Fibroblast of mammary gland (primary cell): ENCODE measurements at regions not wholly inside any gene's neighbourhood (a gene's known extent, or its start where the extent isn't known, plus 50 kb on each side); places are given as distances from the start of the nearest gene placed in this dataset.

Experiments used
- DNase-seq: peaks from one replicate; pipeline ENCODE4 v3.0.0-alpha.2; 2010; ENCODE audit warnings: low read depth
- H3K4me3 ChIP-seq: 2 replicates; pipeline ENCODE4 v1.5.1; 2011; ENCODE audit warnings: low read depth, mild to moderate bottlenecking, low read length, moderate library complexity; ENCODE audit not compliant: control insufficient read depth
- CTCF ChIP-seq: conservative IDR thresholded peaks from 2 replicates; pipeline ENCODE4 v1.5.1; 2011; ENCODE audit warnings: low read depth, low read length, inconsistent platforms; ENCODE audit not compliant: control insufficient read depth, insufficient read depth

GRCh38 chr20:41830702-41831101 lies 212.5 kb upstream of the CHD6 start:
- DNase-seq: no peak
- H3K4me3 ChIP-seq: no peak overlapping the region
- no peak for TF ChIP-seq CTCF

GRCh38 chr20:41819436-41819835 lies 201.3 kb upstream of the CHD6 start:
- TF ChIP-seq CTCF: no peak
- no peak overlapping the region for H3K4me3 ChIP-seq
- DNase-seq: no peak

- no peak overlapping the region for H3K4me3 ChIP-seq
- no peak for DNase-seq
- TF ChIP-seq CTCF: no peak
These were observed 200.8 kb upstream of the CHD6 start for GRCh38 chr20:41818991-41819390.

GRCh38 chr20:41818369-41818768 lies 200.2 kb upstream of the CHD6 start:
- TF ChIP-seq CTCF: no peak
- no peak overlapping the region for H3K4me3 ChIP-seq
- DNase-seq: no peak

- DNase-seq: no peak
- TF ChIP-seq CTCF: no peak
These were observed 193.3 kb upstream of the CHD6 start for GRCh38 chr20:41811456-41811855.

GRCh38 chr20:41800040-41800439 lies 181.9 kb upstream of the CHD6 start:
- DNase-seq: no peak
- TF ChIP-seq CTCF: no peak
- no peak overlapping the region for H3K4me3 ChIP-seq

More at GRCh38 chr20:41811456-41811855, 193.3 kb upstream of the CHD6 start:
- no peak overlapping the region for H3K4me3 ChIP-seq

- DNase-seq: no peak
- H3K4me3 ChIP-seq: no peak overlapping the region
- no peak for TF ChIP-seq CTCF
These were observed 180.8 kb upstream of the CHD6 start for GRCh38 chr20:41798930-41799502.
